NOMO-1 (cell line): ENCODE measurements at regions not wholly inside any gene's neighbourhood (a gene's known extent, or its start where the extent isn't known, plus 50 kb on each side); places are given as distances from the start of the nearest gene placed in this dataset.
A peak's percentile ranks its signal among the peaks of the same experiment; 100 is the strongest.

Experiments used
- DNase-seq, 2 experiments: peaks; one replicate each; lab custom pipeline; 2025; ENCODE audit not compliant: unreplicated experiment in 2 of 2; lab: John Stamatoyannopoulos, UW

DNA sequence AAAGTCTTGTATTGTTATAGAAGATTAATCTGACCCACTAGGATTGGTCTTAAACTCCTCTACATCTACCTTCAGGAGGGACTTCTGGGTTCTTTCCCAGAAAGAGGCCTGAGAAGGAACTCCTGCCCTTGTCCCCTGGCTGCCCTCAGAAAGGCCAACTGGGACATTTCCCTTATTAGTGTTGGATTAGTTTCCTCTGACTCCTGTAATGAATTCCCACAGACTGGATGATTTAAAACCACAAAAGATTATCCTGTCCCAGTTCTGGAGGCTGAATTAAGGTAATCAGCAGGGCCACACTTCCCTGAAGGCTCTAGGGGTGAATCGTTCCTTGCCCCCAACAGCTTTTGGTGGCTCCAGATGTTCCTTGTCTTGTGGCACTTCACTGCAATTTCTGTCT is 102.8 kb upstream of the NMNAT3 start:
- DNase-seq = no peak

- DNase-seq = no peak
Measured at GRCh38 chr3:139778682-139779233, 101.0 kb upstream of the NMNAT3 start.

DNA sequence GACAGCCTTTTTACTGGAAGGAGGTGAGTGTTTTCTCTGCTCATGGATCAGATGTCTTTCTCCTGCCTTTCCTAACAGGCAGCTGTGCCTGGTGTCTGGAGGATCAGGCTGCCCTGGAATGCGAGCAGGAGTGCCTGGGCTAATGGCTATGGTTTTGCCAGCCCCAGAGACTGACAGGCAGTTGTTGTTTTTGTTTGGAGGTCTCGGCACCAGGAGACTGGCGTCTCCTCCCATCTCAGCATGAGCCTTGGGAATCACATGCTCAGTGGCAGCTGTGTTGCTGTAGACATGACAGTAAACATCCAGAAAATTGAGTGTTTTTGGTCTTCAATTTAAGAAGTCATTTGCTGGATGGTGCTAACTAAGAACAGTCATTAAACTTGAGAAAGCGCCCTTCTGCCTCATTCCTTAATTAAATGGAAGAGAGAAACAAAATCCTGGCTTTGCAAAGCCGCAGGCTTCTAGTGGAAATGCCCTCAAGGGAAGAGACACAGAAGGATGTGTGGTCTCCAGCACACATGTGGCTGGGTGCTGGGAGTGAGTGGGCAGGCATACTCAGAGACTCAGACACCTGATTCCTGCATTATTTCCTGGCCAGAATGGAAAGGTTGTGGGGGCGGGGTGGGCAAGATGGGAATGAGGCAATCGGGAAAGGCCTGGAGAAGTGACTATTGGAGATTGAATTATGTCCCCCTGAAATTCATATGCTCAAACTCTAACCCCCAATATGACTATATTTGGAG is 97.0 kb upstream of the NMNAT3 start:
- no peak for DNase-seq

GRCh38 chr3:139772539-139773500 is 95.0 kb upstream of the NMNAT3 start:
- peak in 1 of 2 experiments; percentile 28 for DNase-seq

- DNase-seq = no peak
Measured at GRCh38 chr3:139771331-139771730, 93.6 kb upstream of the NMNAT3 start.

- DNase-seq = peak; percentile 48 to 81
Measured at GRCh38 chr3:139770577-139770976, 92.8 kb upstream of the NMNAT3 start.

- no peak for DNase-seq
Measured at GRCh38 chr3:139769796-139770195, 92.0 kb upstream of the NMNAT3 start.

- DNase-seq = no peak
Measured at GRCh38 chr3:139764936-139765335, 87.2 kb upstream of the NMNAT3 start.

- no peak for DNase-seq
Measured at GRCh38 chr3:139764069-139764905, 86.5 kb upstream of the NMNAT3 start.

DNA sequence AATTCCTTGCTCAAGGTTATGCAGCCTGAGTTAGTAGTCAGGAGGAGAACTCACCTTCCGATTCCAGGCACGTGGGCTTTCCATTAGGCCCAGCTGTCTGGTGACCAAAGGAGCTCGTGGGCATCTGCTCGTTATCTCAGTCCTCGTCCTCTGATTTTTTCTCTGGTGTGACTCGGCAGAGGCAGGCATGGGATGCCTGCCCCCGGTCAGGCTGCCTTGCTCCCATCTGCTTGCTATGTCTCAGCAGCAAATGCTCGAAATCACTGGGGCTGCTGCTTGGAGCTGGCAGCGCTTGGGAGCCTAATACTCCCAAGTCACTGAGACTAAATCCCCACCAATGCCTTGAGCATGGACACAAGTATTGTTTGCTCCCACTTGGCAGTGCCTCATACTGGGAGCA is 84.5 kb upstream of the NMNAT3 start:
- no peak for DNase-seq

DNA sequence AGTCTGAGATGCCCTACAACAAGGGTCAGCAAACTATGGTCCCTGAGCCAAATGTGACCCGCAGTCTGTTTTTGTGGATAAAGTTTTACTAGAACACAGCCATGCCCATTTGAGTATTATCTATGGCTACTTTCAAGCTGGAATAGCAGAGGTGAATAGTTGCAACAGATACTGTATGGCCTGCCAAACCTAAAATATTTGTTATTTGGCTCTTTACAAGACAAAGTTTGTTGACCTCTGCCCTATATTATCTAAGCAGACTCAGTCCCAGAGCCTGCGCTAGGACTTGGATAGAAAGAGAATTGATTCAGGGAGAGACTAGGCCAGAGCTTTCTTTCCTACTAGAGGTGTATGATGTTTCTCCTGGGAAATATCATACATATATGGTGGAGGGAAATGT is 81.7 kb upstream of the NMNAT3 start:
- DNase-seq = no peak

GRCh38 chr3:139758654-139759291 is 81.0 kb upstream of the NMNAT3 start:
- no peak for DNase-seq

GRCh38 chr3:139757448-139758030 is 79.8 kb upstream of the NMNAT3 start:
- DNase-seq = no peak

DNA sequence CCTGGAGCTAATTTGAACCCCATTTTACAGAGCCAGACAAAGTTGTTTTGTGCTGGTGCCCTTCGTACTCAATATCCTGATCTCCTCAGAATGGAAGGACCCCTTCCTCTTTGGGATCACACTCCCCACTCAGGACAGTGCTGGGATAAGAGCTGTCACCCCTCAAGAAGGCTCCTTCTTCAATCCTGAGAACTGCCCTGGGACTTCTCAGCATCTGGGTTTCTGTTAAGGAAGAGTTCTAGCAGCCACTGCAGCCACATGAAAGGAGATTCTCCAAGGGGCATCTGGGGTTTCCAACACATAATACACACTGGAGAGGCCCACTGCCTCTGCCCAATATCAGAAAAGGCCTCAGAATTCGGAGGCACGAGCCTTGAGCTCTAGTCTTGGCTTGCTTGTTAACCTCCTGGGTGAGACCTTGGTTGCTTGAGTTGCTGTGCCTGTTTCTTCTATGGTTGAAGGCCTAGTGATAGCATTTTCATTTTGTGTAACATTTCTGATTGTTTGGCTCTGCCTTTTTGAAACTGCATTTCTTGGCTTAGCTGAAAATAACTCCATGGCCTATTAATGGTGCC is 78.8 kb upstream of the NMNAT3 start:
- no peak for DNase-seq

- DNase-seq = no peak
Measured at GRCh38 chr3:139755551-139755950, 77.8 kb upstream of the NMNAT3 start.

- no peak for DNase-seq
Measured at GRCh38 chr3:139751789-139752188, 74.0 kb upstream of the NMNAT3 start.

- DNase-seq = no peak
Measured at GRCh38 chr3:139746481-139746880, 68.7 kb upstream of the NMNAT3 start.

- no peak for DNase-seq
Measured at GRCh38 chr3:139745831-139746230, 68.1 kb upstream of the NMNAT3 start.

DNA sequence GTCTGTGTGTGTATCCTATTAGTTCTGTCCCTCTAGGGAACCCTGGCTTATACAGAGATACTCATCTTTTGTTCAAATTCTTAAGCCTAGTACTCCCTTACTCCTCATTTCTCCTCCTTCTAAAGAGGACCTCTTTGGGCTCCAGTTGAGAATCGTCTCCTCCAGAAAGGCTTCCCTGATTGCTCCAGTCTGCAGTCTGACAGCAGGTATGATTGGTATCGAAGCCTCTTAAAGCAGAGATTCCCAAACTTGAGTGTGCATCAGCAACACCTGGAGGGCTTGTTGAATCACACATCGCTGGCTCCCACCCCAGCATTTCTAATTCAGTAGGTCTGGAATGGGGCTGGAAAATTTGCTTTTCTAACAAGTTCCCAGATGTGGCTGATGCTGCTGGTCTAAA is 60.9 kb upstream of the NMNAT3 start:
- DNase-seq = no peak
